HepG2 (cell line): ENCODE measurements at regions not wholly inside any gene's neighbourhood (a gene's known extent, or its start where the extent isn't known, plus 50 kb on each side); places are given as distances from the start of the nearest gene placed in this dataset.

Source experiments
- CBX2 ChIP-seq, 2 experiments: fragments of 200-600 bp in 1 of 2; sonication (generic); formaldehyde crosslinking in 1 of 2; IDR thresholded peaks; 2 replicates each; pipeline versions ENCODE4 v1.7.0 to v1.8.1; 2018 to 2022; ENCODE audit warnings: low read depth in 2 of 2, low read length in 1 of 2, mild to moderate bottlenecking in 1 of 2, missing genetic modification reagents in 1 of 2
- CREM ChIP-seq, 2 experiments: sonication (generic) in 1 of 2; formaldehyde crosslinking in 1 of 2; IDR thresholded peaks; 2 replicates each; pipeline versions ENCODE4 v1.4.0 to v1.6.1; 2016 to 2020; ENCODE audit warnings: antibody characterized with exemption in 1 of 2, mild to moderate bottlenecking in 1 of 2, missing genetic modification reagents in 1 of 2
- POLR2A ChIP-seq, 2 experiments: IDR thresholded peaks; 2 replicates each; pipeline ENCODE4 v1.6.1; 2011; ENCODE audit warnings: low read depth in 2 of 2, low read length in 2 of 2, mild to moderate bottlenecking in 1 of 2, moderate library complexity in 1 of 2; ENCODE audit not compliant: insufficient read depth in 1 of 2
- TOE1 ChIP-seq: sonication (generic); formaldehyde crosslinking; IDR thresholded peaks from 2 replicates; pipeline ENCODE4 v1.4.0; 2020; ENCODE audit warnings: mild to moderate bottlenecking, missing genetic modification reagents
- ZSCAN30 ChIP-seq: sonication (generic); formaldehyde crosslinking; IDR thresholded peaks from 2 replicates; pipeline ENCODE4 v1.5.0; 2020; ENCODE audit warnings: mild to moderate bottlenecking, missing genetic modification reagents
- TF ChIP-seq, protein P1 (sequence below): sonication (generic); formaldehyde crosslinking; IDR thresholded peaks from 2 replicates; pipeline ENCODE4 v1.5.0; 2020; ENCODE audit warnings: mild to moderate bottlenecking, missing genetic modification reagents, moderate library complexity

- TF ChIP-seq CBX2 (IDR thresholded peaks at IDR 0.05; ENCODE audit: low read depth, low read length) (no peak), CBX2 (CRISPR knock-in tag; IDR thresholded peaks at IDR 0.05; ENCODE audit: low read depth) (no peak), ZSCAN30 (CRISPR knock-in tag) (no peak), TOE1 (CRISPR knock-in tag) (no peak), POLR2A (IDR thresholded peaks at IDR 0.05; ENCODE audit: insufficient read depth in 1 of 2, low read depth in 2 of 2, low read length in 2 of 2) (no peak), CREM (IDR thresholded peaks at IDR 0.05) (no peak), CREM (CRISPR knock-in tag; IDR thresholded peaks at IDR 0.05) (no peak)
- TF ChIP-seq, protein P1, sequence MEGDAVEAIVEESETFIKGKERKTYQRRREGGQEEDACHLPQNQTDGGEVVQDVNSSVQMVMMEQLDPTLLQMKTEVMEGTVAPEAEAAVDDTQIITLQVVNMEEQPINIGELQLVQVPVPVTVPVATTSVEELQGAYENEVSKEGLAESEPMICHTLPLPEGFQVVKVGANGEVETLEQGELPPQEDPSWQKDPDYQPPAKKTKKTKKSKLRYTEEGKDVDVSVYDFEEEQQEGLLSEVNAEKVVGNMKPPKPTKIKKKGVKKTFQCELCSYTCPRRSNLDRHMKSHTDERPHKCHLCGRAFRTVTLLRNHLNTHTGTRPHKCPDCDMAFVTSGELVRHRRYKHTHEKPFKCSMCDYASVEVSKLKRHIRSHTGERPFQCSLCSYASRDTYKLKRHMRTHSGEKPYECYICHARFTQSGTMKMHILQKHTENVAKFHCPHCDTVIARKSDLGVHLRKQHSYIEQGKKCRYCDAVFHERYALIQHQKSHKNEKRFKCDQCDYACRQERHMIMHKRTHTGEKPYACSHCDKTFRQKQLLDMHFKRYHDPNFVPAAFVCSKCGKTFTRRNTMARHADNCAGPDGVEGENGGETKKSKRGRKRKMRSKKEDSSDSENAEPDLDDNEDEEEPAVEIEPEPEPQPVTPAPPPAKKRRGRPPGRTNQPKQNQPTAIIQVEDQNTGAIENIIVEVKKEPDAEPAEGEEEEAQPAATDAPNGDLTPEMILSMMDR (CRISPR knock-in tag), result no peak
Measured at GRCh38 chr10:28883741-28884423, 206.6 kb downstream of the BAMBI start.
